ENCODE measurements at regions not wholly inside any gene's neighbourhood (a gene's known extent, or its start where the extent isn't known, plus 50 kb on each side); places are given as distances from the start of the nearest gene placed in this dataset.
A peak's percentile ranks its signal among the peaks of the same experiment; 100 is the strongest.
"Not testable (repeated sequence)": the region's sequence is repeated elsewhere in the genome, so short reads cannot be mapped to it uniquely, and the experiment has no call there.

- peaks cover 3 to 13% of the 10 kb centered on the region in 2 experiments; a peak in 2 of 4 replicates for H3K9me3 ChIP-seq (ENCODE audit: control insufficient read depth in 1 of 2, insufficient read depth in 1 of 2, low read depth in 1 of 2, low read length in 2 of 2)
- no peak overlapping the region for H3K4me2 ChIP-seq (ENCODE audit: low read length)
- BruUV-seq (replicated peaks): no TSS peak
- peak; percentile 61 for TF ChIP-seq TCF7L2 (IDR thresholded peaks at IDR 0.05; ENCODE audit: borderline replicate concordance, extremely low read depth, insufficient read depth, insufficient read length)
- TF ChIP-seq ELF1 (IDR thresholded peaks at IDR 0.05; ENCODE audit: borderline replicate concordance, low read depth): no peak
- no peak for ATAC-seq
- CTCF ChIA-PET: no interaction called here
- RAD21 ChIA-PET (ENCODE audit: low non-redundant PET in 1 of 2, low total read pairs in 2 of 2, uncharacterized antibody in 2 of 2, unreplicated experiment in 2 of 2): no interaction called here
- no peaks in the 10 kb centered on the region for H3K79me2 ChIP-seq (ENCODE audit: insufficient read depth, low read length)
- DNase-seq (ENCODE audit: low read depth, low spot score): no peak
- H3K27ac ChIP-seq (ENCODE audit: low read depth, low read length): no peak overlapping the region
- POLR2A ChIA-PET: no interaction called here
- no peaks in the 10 kb centered on the region for H3K27me3 ChIP-seq (ENCODE audit: insufficient read depth, low read length)
- no peaks in the 10 kb centered on the region for H4K20me1 ChIP-seq (ENCODE audit: insufficient read depth)
- no peaks in the 10 kb centered on the region for H3K9me2 ChIP-seq (ENCODE audit: insufficient read depth)
- intact Hi-C loops (cut with micrococcal nuclease): no loop called here
- H3K4me3 ChIP-seq (replicated peaks in 1 of 2; ENCODE audit: low read depth in 1 of 2, low read length in 2 of 2): no peak overlapping the region
- H3K9ac ChIP-seq (ENCODE audit: low read length): no peak overlapping the region
- no peak overlapping the region for H2AFZ ChIP-seq (ENCODE audit: low read depth, low read length, poor library complexity, severe bottlenecking)
- H3K4me1 ChIP-seq (ENCODE audit: control insufficient read depth in 1 of 2, insufficient read depth in 2 of 2, low read length in 2 of 2): no peaks in the 10 kb centered on the region
- no peaks in the 10 kb centered on the region for H3K36me3 ChIP-seq (ENCODE audit: control insufficient read depth in 1 of 2, insufficient read depth in 2 of 2, low read length in 2 of 2)
Measured at GRCh38 chr18:52160636-52161035, 179.4 kb upstream of the DCC start.

GRCh38 chr18:52163478-52163877 is 176.5 kb upstream of the DCC start:
- intact Hi-C loops (cut with micrococcal nuclease): no loop called here
- no peaks in the 10 kb centered on the region for H3K79me2 ChIP-seq (ENCODE audit: insufficient read depth, low read length)
- ChIA-PET RAD21 (ENCODE audit: low non-redundant PET in 1 of 2, low total read pairs in 2 of 2, uncharacterized antibody in 2 of 2, unreplicated experiment in 2 of 2) (no interaction called here), CTCF (no interaction called here), POLR2A (no interaction called here)
- no peaks in the 10 kb centered on the region for H3K27me3 ChIP-seq (ENCODE audit: insufficient read depth, low read length)
- peaks cover 3 to 19% of the 10 kb centered on the region in 2 experiments; a peak in 2 of 4 replicates for H3K9me3 ChIP-seq (ENCODE audit: control insufficient read depth in 1 of 2, insufficient read depth in 1 of 2, low read depth in 1 of 2, low read length in 2 of 2)
- ATAC-seq (no peak), DNase-seq (ENCODE audit: low read depth, low spot score) (no peak)
- H3K4me3 ChIP-seq (replicated peaks in 1 of 2; ENCODE audit: low read depth in 1 of 2, low read length in 2 of 2): no peak overlapping the region
- H2AFZ ChIP-seq (ENCODE audit: low read depth, low read length, poor library complexity, severe bottlenecking): no peak overlapping the region
- no TSS peak for BruUV-seq (replicated peaks)
- no peaks in the 10 kb centered on the region for H4K20me1 ChIP-seq (ENCODE audit: insufficient read depth)
- no peaks in the 10 kb centered on the region for H3K9me2 ChIP-seq (ENCODE audit: insufficient read depth)
- TF ChIP-seq POLR2AphosphoS5 (IDR thresholded peaks at IDR 0.05; ENCODE audit: low read depth, low read length) (no peak), CBX3 (IDR thresholded peaks at IDR 0.05; ENCODE audit: low read depth) (no peak), SRF (IDR thresholded peaks at IDR 0.05; ENCODE audit: low read depth) (no peak), TCF7L2 (IDR thresholded peaks at IDR 0.05; ENCODE audit: borderline replicate concordance, extremely low read depth, insufficient read depth, insufficient read length) (no peak), CTCF (IDR thresholded peaks at IDR 0.05 in 2 of 3, conservative IDR thresholded peaks at IDR 0.05 in 1 of 3; ENCODE audit: borderline replicate concordance in 1 of 3, insufficient read depth in 1 of 3, low read depth in 2 of 3, low read length in 2 of 3) (no peak), POLR2A (IDR thresholded peaks at IDR 0.05; ENCODE audit: borderline replicate concordance, extremely low read depth, insufficient read depth, insufficient read length) (no peak), ZNF274 (IDR thresholded peaks at IDR 0.05; ENCODE audit: low read depth, low read length) (no peak), CEBPB (IDR thresholded peaks at IDR 0.05; ENCODE audit: low read depth) (no peak), RAD21 (IDR thresholded peaks at IDR 0.05; ENCODE audit: low read depth) (no peak), SP1 (IDR thresholded peaks at IDR 0.05; ENCODE audit: low read depth) (no peak), SIN3A (IDR thresholded peaks at IDR 0.05; ENCODE audit: low read depth) (no peak)
- no peak overlapping the region for H3K9ac ChIP-seq (ENCODE audit: low read length)
- no peak overlapping the region for H3K4me2 ChIP-seq (ENCODE audit: low read length)
- H3K27ac ChIP-seq (ENCODE audit: low read depth, low read length): no peak overlapping the region
- H3K4me1 ChIP-seq (ENCODE audit: control insufficient read depth in 1 of 2, insufficient read depth in 2 of 2, low read length in 2 of 2): no peaks in the 10 kb centered on the region
- H3K36me3 ChIP-seq (ENCODE audit: control insufficient read depth in 1 of 2, insufficient read depth in 2 of 2, low read length in 2 of 2): no peaks in the 10 kb centered on the region

- H3K4me3 ChIP-seq (replicated peaks in 1 of 2; ENCODE audit: low read depth in 1 of 2, low read length in 2 of 2); BruUV-seq (replicated peaks); ATAC-seq; H3K9ac ChIP-seq (ENCODE audit: low read length); H3K4me1 ChIP-seq (ENCODE audit: control insufficient read depth in 1 of 2, insufficient read depth in 2 of 2, low read length in 2 of 2); H3K79me2 ChIP-seq (ENCODE audit: insufficient read depth, low read length); H3K4me2 ChIP-seq (ENCODE audit: low read length); H4K20me1 ChIP-seq (ENCODE audit: insufficient read depth); DNase-seq (ENCODE audit: low read depth, low spot score); H3K36me3 ChIP-seq (ENCODE audit: control insufficient read depth in 1 of 2, insufficient read depth in 2 of 2, low read length in 2 of 2); H3K9me2 ChIP-seq (ENCODE audit: insufficient read depth); H3K27ac ChIP-seq (ENCODE audit: low read depth, low read length); CTCF ChIA-PET; H2AFZ ChIP-seq (ENCODE audit: low read depth, low read length, poor library complexity, severe bottlenecking); H3K27me3 ChIP-seq (ENCODE audit: insufficient read depth, low read length); POLR2A ChIA-PET; RAD21 ChIA-PET (ENCODE audit: low non-redundant PET in 1 of 2, low total read pairs in 2 of 2, uncharacterized antibody in 2 of 2, unreplicated experiment in 2 of 2); intact Hi-C loops (cut with micrococcal nuclease): not testable (repeated sequence)
- H3K9me3 ChIP-seq (ENCODE audit: control insufficient read depth in 1 of 2, insufficient read depth in 1 of 2, low read depth in 1 of 2, low read length in 2 of 2): peaks cover 0 to 15% of the 10 kb centered on the region in 2 experiments; a peak in 2 of 4 replicates
Measured at GRCh38 chr18:52168131-52168530, 171.9 kb upstream of the DCC start.

Data from HCT116 (cell line).